ENCODE measurements at regions not wholly inside any gene's neighbourhood (a gene's known extent, or its start where the extent isn't known, plus 50 kb on each side); places are given as distances from the start of the nearest gene placed in this dataset.

- Mint-ChIP-seq H3K4me1 (no peaks in the 10 kb centered on the region), H3K27ac (no peak overlapping the region), H3K27me3 (peaks cover 1% of the 10 kb centered on the region), H3K36me3 (no peaks in the 10 kb centered on the region), H3K9me3 (no peaks in the 10 kb centered on the region), H3K4me3 (no peak overlapping the region)
Measured at GRCh38 chr1:170471398-170472053, 60.4 kb upstream of the GORAB start.

GRCh38 chr1:170481000-170481399 is 51.0 kb upstream of the GORAB start:
- Mint-ChIP-seq H3K27ac (no peak overlapping the region), H3K9me3 (no peaks in the 10 kb centered on the region), H3K27me3 (peaks cover 1% of the 10 kb centered on the region), H3K36me3 (no peaks in the 10 kb centered on the region), H3K4me1 (no peaks in the 10 kb centered on the region), H3K4me3 (no peak overlapping the region)
